ENCODE measurements at regions not wholly inside any gene's neighbourhood (a gene's known extent, or its start where the extent isn't known, plus 50 kb on each side); places are given as distances from the start of the nearest gene placed in this dataset.
A peak's percentile ranks its signal among the peaks of the same experiment; 100 is the strongest.

DNA sequence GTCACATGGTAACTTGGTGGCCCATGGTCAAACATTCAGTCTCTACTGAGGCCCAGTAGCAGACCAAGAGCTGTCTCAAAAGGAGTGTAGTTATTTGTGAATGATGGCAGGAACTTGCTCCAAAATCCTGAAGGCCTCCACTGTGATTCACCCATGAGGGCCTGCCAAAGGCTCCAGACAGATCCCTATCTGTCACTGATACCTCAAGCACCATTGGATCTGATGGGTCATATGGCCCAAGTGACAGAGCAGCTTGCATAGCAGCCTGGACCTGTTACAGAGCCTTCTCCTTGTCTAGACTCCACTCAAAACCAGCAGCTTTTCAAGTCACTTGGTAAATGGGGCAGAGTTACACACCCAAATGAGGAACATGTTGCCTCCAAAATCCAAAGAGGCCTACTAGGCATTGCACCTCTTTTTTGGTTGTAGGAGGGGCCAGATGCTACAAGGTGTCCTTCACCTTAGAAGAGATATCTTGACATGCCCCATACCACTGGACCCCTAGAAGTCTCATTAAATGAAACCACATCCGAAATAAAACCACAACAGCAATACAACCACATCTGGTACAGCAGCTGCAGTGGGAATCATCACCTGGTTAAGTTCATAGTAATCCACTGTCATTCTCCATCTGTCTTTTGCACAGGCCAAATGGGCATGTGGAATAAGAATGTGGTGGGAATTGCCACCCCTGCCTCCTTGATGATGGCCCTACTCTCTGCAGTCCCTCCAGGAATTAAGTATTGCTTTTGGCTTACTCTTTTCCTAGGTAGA lies 150.4 kb upstream of the MAX start:
- DNase-seq = no peak

DNA sequence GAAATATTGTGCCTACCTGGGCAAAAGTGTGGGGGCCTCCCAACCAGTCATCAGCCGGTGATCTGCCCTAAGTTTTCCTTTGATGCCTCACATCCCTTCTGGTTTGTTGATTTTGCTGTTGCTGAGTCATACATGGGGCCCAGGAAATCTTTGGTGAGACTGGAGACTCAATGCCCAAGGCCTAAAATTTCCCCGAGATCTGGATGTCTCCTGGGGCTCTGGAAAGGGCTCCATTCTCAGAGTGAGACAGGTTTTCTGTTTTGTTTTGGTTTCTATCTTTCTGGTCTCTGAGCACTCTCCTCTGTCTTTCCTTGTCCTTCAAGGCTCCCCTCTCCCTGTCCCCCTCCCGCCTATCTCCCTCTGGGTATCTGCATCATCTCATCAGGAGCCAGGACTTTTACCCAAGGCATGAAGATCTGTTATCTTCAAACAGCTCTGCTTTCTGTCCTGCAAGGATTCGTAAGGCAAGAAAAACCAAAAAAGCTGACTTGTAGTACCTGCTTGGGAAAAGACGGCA lies 152.8 kb upstream of the MAX start:
- no peak for DNase-seq

DNA sequence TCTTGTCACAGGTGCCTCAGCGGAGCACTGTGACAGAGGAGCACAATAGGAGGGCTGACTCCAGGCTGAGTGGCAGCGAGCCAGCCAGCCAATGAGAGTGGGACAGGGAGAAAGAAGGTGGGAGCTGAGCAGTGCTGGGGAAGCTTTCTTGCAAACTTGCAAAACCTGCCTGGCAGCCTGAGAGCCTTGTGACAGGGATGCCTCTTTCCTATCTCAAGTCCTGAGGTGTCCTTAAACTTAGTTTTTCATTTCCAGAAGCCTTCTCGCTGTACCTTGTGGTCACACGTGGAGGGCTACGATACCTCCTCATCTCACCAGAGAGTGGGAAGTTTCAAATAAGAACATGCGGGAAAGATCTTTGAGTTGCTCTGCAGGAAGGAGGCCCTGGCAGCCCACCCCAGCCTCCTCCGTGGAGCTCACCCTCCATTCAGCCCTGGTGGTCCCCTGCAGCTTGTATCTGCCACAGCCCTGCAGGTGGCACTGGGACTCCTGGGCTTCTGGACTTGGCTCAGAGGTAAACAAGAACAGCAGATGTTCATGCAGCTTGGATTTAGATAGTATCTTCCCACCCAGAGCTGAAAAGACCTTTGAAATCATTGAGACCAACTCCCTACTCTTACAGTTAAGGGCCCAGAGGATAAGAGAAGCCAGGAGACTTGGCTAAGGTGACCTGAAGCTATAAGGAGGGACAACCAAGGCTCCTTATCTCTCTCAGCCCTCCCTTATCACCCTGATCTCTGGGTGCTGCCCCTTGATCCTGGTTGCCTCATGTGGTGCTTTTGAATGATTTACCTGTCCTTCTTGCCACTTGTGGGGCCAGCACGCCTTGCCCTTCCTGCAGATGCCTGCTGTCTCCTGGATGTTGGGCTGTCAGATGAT lies 153.5 kb upstream of the MAX start:
- DNase-seq = no peak

DNA sequence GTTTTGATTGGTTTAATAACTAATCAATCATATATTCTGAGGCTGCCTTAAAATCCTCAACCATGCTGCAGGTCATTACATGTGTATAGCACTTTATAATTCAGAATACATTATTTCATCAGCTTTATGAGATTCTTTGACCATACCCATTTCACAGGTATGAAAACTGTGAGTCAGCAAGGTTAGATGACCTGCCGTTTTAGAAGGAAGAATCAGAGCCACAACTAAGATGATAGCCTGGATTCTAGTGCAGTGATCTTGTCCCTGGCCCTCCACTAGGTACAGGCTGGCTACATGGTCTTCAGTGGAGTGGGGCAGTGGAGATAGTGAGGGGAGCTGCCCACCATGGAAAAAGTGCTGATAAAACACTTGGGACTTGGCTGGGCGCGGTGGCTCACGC lies 154.4 kb upstream of the MAX start:
- no peak for DNase-seq

DNA sequence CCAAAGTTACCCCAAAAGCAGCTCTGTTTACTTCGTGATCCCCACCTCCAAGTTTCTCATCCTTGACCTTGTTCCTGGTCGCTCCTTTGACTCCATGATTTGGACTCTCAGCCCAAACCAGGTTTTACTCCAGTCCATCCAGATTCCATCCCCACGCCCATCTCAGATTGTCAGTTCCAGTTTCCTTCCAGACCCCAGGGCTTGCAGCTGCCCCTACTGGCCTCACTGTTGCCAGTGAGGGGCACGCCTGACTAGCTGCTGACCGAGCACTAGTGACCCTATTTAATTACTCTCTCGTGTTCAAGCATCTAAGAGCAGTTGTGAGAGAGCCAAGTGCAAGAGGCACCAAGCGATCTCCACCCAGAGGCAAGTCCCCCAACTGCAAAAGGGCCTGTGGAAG lies 155.1 kb upstream of the FUT8 start:
- no peak for DNase-seq

DNA sequence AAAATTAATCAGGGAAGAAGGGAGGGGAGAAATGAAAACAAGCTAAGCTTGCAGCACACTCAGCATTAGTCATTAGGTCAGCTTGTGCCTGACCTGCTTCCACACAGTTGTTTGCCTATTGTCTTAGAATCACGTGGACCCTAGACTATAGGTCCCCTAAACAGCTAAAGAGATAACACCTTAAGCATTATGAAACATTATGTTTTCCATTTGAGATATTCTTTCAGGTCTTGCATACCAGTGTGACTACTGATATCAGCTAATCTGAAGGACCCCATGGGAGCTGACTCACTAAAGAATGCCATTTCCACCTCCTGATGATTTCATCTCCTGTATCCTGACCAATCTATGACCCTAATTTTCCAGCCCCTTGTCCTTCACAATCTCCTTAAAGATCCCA lies 154.1 kb upstream of the FUT8 start:
- DNase-seq = no peak

DNA sequence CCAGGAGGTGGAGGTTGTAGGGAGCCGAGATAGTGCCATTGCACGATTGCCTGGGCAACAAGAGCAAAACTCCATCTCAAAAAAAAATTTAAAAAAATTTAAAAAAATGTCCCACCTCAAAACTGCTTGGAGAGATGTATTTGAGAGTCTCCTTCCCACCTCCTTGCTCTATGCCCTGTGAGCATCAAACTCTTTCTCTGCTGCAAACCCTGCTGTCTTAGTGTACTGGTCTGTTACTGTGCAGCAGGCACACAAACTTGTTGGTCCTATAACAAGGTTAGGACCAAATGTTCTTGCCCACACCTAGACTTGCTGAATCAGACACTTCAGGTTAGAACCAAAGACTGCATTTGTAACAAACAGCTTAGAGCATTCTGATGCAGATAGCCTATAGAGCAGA lies 153.5 kb upstream of the FUT8 start:
- no peak for DNase-seq

DNA sequence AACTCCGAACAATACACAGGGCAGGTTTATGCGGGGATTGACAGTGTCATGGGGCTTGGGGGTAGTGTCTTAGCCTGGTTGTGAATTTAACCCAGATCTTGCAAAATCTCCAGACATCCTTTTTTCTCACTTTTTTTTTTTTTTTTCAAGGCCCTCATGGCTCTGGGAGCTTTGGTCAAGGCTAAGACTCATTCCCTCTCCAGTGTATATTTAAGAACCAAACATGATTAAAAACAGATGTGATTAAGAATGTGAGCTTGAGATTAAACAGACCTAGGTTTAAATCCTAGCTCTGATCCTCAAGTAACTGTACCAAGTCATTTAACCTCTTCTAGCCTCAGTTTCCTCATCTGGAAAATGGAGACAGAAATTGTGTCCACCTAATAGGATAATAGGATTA lies 151.7 kb upstream of the FUT8 start:
- DNase-seq = no peak

DNA sequence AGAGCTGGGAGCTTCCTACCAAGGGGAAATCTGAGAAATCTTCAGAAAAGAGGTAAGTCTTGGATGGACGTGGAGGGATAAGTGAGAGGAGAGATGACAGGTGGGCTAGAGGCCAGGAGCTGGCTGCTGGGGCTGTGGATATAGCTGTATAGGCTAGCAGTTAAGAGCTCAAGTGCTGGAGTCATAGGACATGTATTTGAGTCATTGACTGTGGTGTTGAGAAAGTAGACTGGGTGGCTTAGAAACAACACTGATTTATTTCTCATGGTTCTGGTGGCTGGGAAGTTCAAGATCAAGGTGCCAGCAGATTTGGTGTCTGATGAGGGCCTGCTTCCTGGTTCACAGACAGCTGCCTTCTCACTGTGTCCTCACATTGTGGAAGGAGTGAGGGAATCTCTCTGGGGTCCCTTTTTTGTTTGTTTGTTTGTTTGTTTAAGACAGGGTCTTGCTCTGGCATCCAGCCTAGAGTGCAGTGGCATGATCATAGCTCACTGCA lies 151.1 kb upstream of the FUT8 start:
- peak in 1 of 2 donors; percentile 8 for DNase-seq

DNA sequence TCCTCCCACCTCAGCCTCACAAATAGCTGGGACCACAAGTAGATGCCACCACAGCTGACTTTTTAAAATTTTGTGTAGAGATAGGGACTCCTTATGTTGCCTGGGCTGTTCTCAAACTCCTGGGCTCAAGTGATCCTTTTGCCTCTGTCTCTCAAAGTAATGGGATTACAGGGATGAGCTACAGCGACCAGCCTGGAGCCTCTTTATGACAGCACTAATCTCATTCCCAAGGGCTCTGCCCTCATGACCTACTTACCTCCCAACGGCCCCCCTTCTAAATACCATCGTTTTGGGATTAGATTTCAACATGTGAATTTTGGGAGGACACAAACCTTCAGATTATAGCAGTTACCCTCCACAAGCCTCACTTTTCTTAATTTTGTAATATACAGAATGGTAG lies 150.6 kb upstream of the FUT8 start:
- DNase-seq = no peak

DNA sequence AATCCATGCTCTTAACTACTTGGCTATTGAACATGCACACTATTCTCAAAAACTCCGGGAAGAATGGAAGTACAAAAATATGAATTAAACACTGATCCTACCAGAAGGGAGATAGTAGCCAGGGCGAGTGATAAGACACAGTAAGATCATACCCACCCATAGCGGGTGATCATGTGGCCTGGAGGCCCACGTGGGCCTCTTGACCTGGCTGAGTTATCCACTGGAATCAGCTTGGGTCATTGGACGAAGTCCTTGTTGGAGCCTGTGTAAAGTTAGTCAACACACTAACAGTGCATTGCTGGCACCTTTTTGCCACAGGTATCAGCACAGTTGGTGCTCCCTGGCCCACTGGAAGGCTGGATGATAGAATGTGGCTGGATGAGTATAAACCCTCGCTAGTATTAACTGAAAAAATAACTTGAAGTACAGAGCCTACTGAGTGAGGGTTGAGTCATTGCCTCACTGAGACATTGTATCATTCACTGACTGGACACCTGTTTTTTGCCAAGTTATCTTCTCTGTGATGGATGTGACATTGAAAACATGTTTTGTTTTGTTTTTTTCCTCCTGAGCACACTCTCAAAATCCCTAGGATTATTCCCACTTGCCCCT lies 149.2 kb upstream of the FUT8 start:
- DNase-seq = no peak

DNA sequence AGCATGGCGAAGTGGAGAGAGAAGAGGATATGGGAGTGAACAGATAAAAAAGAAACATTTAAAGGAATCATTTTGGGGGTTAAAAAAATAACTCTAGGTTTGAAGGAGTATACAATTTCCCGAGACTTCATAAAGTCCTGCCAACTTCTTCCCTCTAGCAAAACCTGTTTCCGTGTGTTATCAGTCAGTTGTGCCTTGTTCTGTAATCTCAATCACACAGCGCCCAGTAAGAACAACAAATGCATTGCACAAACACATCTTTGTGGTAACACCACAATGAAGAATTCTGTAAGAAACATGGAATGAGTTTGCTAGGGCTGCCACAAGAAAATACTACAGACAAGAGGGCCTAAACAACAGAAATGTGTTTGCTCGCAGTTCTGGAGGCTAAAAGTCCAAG lies 144.7 kb upstream of the FUT8 start:
- DNase-seq = no peak

DNA sequence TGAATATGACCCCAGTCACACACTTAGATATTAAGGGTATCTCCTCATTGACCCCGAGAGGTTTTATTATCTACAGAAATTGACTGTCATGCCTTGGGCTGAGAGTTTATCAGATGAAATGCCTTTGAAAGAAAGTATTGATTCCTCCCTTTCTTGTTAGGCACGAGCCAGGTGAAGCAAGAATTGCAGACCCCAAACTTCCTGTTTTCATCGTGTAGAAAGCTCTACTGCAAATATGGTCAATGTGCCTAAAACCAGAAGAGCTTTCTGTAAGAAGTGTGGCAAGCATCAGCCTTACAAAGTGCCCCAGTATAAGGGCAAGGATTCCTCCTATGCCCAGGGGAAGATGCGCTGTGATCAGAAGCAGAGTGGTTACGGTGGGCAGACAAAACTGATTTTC lies 143.9 kb upstream of the FUT8 start:
- DNase-seq = no peak

DNA sequence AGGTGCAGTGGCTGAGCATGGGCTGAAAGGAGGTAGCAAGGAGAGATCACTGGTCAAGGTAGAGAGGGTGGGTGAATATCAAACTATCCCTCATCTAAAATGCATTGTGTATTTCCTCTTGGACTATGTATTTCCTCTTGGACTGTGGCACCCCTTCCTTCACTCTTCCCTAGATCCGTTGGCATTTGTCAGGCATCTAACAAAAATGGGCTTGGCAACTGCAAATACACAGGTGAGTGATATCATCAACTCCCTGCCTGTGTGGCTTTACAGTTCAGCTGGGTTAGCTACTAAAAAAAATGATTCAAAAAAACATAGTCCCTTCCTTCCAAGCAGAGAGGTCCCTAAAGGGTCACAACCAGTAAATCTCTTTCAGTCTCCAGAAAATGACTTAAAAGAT lies 142.8 kb upstream of the FUT8 start:
- no peak for DNase-seq

DNA sequence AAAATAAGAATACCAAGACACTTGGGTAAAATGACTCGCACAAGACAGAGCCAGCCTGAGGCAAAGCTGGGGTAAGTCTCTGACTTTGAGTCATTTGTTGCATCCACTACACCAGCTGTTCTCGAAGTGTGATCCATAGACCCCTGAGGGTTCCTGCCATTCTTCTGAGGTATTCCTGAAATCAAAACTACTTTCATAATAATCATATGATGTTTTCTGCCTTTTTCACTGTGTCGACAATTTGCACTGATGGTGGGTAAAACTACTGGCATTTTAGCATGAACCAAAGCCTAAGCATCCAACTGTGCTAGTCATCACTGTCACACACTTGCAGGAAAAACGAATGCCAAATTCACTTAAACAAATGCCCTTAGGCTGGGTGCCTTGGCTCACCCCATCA lies 135.5 kb upstream of the FUT8 start:
- no peak for DNase-seq

DNA sequence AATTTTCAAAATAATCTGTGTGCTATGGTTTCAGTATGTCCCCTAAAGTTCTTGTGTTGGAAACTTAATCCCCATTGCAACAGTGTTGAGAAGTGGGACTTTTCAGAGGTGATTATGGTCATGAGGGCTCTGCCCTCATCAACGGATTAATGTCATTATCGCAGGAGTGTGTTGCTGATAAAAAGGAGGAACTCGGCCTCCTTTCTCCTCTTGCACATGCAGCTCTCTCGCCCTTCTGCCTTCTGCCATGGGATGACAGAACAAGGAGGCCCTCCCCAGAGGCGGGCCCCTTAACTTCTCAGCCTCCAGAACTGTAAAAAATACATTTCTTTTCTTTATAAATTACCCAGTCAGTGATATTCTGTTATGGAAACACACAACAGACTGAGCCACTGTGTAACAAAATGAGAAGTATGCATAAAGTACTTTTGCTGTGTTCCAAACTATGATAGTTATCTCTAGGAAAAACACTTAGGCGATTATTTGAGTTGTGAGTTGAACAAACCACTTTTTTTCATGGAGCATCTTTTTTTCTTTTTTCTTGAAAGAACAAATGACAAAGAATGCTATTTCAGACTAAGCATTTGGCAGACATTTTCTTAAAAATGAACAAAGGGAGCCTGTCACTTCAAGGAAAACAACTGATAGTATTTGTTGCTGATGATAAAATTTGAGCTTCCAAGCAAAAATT lies 134.8 kb upstream of the FUT8 start:
- no peak for DNase-seq

DNA sequence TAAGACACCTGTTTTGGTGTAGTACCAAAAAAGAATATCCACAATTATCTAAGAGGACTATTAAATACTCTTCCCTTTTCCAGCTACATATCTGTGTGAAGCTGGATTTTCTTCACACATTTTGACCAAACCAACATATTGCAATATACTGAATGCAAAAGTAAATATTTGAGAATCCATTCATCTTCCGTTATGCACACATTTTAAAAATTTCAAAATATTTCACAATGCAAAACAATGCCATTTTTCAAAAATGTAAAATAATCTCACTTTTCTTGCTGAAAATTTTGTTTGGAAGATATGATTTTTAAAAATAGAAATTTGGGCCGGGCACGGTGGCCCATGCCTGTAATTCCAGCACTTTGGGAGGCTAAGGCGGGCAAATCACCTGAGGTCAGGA lies 133.9 kb upstream of the FUT8 start:
- DNase-seq = no peak

DNA sequence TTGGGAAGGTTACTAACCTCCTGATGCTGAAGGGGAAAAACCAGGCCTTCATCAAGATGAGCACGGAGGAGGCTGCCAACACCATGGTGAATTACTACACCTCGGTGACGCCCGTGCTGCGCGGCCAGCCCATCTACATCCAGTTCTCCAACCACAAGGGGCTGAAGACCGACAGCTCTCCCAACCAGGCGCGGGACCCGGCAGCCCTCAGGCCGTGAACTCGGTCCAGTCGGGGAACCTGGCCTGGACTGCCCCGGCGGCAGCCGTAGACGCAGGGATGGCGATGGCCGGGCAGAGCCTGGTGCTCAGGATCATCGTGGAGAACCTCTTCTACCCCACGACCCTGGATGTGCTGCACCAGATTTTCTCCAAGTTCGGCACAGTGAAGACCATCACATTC lies 133.0 kb upstream of the FUT8 start:
- DNase-seq = no peak

DNA sequence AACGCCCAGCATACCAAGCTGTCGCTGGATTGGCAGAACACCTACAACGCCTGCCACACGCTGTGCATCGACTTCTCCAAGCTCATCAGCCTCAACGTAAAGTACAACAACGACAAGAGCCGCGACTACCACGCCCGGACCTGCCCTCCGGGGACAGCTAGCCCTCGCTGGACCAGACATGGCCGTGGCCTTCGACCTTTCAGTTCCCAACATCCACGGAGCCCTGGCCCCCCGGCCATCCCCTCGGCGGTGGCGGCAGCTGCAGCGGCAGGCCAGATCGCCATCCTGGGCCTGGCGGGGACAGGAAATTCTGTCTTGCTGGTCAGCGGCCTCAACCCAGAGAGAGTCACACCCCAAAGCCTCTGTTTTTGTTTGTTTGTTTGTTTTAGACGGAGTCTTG lies 132.6 kb upstream of the FUT8 start:
- DNase-seq = no peak

DNA sequence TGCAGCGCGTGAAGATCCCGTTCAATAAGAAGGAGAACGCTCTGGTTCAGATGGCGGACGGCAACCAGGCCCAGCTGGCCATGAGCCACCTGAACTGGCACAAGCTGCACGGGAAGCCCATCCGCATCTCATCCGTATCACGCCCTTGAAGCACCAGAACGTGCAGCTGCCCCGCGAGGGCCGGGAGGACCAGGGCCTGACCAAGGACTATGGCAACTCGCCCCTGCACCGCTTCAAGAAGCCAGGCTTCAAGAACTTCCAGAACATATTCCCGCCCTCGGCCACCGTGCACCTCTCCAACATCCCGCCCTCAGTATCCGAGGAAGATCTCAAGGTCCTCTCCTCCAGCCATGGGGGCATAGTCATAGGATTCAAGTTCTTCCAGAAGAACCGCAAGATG lies 131.9 kb upstream of the FUT8 start:
- DNase-seq = no peak

DNA sequence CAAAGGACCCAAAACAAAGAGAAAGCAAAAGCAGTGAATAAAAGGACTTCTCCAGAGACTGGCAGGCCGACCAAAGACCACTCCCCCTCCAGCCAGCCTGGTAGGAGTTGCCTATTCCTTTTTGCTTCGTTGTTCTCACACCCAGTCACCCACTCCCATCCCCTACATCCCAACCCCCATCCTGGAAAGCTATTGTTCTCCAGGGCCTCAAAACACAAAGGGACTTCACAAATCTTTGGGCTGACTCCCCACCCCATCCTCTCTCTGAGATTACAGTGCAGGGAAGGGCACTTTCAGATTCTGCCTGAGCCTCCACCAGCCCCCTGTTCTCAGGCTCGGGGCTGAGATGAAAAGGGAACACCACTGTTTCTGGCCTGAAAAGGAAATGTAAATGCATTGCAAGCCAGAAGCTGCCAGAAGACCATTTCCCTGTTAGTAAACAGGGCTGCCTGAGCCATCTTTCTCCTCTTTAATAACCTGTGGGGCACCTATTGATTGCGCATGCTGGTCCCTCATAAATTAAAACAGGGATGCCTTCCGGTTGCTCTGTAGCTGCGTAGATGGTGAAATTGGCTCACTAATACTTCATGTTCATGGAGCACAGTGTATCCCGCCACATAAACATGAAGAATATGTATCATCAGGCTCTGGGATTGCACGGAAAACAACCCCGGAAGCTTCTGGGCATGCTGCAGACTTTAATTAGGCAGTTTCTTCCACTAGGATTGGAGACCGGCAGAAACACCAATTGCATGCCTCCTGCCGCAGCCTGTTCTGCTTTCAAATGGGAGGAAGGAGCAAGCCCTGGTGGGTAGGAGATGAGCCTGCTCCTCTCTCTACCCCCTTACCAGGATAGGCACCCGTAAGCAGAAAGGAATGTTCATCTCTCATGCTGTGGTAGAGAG lies 130.3 kb upstream of the FUT8 start:
- DNase-seq = no peak

DNA sequence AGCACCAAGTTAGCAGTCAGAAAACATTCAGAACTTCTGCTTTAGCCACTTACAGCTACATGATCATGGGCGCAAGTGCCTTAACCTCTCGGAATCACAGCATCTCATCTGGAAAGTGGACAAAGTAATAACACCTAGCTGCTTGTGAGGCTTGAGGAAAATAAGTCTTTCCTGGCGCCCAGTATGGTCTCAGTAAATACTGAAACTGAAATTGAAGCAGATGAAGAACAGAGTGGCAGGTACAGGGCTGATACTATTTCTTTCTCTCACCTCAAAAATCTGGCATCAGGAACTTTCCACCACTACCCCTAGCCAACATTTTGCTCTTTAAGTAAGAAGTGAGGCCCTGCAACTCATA lies 129.7 kb upstream of the FUT8 start:
- DNase-seq = no peak
